ENCODE measurements at regions not wholly inside any gene's neighbourhood (a gene's known extent, or its start where the extent isn't known, plus 50 kb on each side); places are given as distances from the start of the nearest gene placed in this dataset.
"Not testable (repeated sequence)": the region's sequence is repeated elsewhere in the genome, so short reads cannot be mapped to it uniquely, and the experiment has no call there.

DNA sequence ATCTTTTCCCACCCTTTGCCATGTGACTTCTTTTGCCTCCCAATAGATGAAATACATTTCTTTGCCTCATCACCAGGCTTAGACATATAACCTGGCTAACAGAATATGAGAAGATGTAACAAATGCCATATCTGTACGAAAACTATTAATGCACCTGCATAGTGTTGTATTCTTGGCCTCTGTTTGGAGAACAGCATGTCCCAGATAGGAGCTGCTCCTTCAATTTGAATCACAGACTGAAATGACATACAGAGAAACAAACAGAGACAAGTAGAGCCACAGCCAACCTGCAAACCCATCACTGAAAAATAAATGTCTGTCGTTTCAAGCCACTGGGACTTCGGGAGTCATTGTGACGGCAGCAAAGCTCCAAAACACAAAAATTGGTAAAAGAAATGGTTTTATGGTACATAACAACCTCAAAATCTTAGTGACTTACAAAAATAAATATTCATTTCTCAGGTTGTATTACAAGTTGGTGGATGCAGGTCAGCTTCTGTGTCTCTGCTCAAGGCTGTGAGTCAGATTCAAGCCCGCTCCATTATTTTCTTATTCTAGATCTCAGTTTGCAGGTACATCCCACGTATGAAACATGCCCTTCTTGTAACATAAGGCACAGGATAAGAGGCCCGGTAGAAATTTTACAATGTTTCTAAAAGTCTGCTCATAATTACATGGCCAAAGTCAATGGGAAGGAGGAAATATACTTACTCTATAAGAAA lies 171.3 kb upstream of the SOX6 start:
- no peak for DNase-seq

DNA sequence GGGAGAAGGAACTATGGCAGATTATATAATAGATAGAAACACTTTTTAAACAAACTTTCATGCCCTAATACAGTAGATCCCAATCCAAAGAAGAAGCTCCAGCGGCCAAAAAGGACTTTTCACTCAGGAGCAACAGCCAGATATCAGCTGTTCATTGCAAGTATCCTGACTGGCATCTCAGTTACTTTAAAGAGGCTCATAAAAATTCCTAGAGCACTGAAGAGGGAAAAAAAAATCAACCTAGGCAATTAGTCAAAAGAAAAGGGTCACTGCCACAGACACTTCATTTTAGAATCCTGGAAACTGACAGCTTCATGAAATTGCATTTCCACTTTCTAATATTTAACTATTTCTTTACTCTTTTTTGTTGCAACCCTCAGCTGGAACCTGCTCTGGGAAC lies 170.6 kb upstream of the SOX6 start:
- no peak for DNase-seq

DNA sequence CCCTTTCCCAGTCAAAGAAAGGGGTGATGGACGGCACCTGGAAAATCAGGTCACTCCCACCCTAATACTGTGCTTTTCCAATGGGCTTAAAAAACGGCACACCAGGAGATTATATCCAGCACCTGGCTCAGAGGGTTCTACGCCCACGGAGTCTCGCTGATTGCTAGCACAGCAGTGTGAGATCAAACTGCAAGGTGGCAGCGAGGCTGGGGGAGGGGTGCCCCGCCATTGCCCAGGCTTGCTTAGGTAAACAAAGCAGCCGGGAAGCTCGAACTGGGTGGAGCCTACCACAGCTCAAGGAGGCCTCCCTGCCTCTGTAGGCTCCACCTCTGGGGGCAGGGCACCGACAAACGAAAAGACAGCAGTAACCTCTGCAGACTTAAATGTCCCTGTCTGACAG lies 164.4 kb upstream of the SOX6 start:
- DNase-seq: not testable (repeated sequence)

GRCh38 chr11:16512899-16513241 lies 156.5 kb upstream of the SOX6 start:
- DNase-seq: no peak

DNA sequence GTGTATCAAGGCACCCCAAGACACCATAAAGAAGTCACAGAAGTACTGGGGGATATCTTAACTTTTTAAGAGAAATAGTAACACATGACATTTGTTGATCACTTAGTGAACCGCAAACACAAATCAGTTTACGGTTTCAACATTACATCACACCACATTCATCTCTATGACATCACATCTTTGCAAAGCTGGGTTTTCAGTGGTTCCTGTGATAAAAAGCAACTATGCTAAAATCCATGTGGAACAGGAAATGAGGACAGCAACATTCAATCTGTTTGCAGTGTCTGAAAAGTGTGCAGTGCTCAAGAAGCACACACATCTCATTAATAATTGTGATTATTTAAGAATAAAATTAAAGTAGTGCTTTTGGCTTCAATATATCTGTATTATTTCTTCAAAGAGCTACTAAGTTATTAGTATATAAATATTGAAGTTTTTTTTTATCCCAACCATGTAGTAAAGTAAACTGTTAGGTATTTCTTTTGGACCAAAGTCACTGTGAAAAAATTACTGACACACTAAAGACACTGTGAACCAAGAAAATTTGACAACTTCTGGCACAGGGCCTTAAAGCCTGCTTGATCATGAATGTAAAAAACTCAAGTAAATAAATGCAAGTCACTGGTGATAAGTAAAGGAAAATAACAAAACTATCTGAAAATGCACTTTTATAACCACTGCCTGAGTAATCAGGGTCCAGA lies 156.0 kb upstream of the SOX6 start:
- DNase-seq: no peak

GRCh38 chr11:16511116-16512114 lies 155.1 kb upstream of the SOX6 start:
- DNase-seq: peak; percentile 91

- DNase-seq: no peak
These were observed 149.1 kb upstream of the SOX6 start for GRCh38 chr11:16505481-16505880.

GRCh38 chr11:16503891-16504290 lies 147.5 kb upstream of the SOX6 start:
- DNase-seq: not testable (repeated sequence)

DNA sequence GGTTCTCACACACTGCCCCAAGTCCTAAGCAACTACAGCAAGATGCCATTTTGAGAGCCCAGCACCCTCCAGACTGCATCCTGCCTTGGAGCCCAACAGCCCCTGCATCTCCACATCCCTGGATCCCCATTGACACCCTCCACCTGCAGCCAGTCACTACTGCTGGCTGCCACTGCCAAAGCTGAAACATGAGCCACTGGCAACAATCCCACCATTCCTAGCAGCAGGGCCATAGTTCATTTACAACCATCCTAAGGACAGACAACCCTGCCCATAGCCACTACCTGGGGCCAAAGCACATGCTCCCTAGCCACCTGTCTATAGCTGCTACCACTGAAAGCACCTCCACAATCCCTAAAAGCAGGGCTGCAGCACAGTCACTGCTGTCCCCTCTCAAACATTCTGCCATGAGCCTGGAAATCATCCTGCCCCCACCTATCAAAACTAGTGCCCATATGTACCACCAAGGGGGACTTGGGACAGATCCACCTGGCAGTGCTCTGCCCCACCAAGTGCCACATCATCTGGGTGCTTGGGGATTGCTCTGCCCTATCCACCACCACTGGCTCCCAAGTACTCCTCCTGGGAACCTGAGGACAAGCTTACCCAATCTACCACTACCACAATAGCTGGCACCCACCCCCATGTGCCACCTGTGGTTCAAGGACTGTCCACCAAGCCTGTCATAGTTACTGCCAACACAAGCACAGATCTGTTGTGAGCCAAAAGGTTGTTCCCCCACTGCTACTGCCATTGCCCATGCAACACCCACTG lies 138.8 kb upstream of the SOX6 start:
- DNase-seq: no peak

DNA sequence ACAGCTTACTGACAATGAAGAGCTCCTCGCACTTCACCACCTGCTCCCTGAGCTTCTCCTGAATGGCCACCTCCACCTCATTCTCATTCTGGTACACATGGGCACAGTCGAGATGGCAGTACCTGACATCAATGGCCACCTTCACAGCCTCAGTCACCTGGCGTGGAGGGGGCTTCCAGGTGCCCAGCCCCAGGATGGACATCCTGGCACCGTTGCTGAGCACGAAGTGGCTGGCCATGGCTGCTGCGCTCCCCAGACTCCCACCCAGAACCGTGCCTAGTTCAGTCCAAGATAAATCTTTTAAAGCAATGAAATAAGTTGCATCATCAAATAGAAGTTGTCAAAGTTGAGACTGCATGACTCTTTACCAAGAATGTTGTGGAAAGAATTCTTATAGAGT lies 128.1 kb upstream of the SOX6 start:
- no peak for DNase-seq

DNA sequence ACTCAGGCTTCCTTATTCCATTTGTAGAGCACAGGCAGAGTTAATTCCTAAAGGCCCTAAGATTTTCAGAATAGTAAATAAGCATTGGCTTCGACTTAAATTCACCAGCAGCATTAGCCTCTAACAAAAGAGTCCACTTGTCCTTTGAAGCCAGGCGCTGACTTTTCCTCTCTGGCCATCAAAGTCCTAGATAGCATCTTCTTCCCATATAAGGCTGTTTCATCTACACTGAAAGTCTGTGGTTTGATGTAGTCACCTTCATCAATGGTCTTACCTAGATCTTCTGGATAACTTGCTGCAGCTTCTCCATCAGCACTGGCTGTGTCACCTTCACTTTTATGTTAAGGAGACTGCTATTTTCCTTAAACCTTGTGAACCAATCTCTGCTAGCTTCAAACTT lies 118.3 kb upstream of the SOX6 start:
- no peak for DNase-seq

DNA sequence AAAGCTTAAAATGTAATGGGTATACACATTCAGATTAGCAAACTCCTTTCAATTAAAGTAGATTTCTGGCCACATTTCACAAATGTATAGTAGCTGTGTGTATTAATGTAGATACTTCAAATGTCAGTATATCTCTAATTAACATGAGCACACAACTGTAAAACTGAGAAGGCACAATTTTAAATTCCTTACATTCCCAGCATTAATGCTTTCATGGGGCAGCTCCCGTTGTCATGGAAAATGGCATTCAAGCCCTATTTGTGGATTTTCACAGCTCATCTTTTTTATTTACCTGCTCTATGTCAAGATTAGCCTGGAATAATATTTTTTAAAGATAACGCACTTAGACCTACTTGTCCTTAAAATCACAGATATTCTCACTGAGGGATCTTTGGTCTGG lies 113.6 kb upstream of the SOX6 start:
- DNase-seq: no peak

- no peak for DNase-seq
These were observed 112.5 kb upstream of the SOX6 start for GRCh38 chr11:16468735-16469453.

GRCh38 chr11:16460508-16460907 lies 104.2 kb upstream of the SOX6 start:
- DNase-seq: no peak

- no peak for DNase-seq
These were observed 100.0 kb upstream of the SOX6 start for GRCh38 chr11:16456366-16456765.

DNA sequence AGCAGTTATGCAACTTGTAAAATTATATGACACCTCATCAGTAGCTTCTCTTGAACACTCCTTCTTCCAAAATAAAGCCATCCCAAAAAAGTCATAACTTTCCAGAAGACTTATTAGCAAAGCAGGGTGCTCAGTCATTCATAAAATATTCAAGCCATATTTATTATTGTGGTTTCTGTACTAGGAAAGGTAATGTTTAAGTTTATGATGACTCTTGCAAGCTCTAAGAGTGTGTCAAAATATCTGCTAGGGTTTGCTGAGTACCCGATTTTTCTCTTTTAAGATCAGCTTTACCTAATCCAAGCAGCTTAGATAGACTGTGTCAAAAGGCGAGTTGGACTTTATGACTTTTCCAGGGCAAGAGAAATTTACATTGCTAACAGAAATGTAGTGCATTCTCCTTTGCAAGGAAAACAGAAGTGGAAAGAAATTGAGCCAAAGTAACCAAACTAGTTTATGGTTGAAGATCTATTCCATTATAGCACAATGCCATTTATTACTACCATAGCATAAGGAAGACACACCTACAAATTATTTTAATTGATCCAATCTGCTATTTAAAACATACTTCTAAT lies 98.0 kb upstream of the SOX6 start:
- DNase-seq: no peak

DNA sequence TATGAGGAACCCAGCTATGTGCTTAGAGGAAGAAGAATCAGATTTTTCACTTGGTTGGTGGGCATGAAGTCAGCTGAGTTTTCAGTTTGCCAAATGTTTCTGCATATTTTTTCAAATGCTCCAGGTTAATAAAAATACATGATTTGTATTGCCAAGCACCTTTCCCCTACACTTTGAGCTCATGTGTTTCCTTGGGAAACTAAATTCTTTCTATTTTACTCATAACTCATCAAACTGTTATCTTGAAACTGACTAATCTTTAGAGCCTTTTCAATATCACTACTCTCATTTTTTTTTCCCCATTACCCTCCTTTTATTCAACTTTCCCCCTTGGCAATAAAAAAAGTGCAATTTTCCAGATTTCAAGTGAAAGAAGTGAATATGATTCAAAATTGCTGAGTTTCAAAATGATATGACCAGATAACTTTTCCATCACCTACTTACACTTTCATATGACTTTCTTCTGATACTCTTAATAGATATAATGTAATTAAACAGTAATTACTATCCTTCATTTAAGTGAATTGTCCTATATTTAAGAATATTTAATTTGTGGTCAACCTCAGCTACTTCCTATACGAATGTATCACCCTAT lies 91.9 kb upstream of the SOX6 start:
- peak; percentile 1 for DNase-seq

- no peak for DNase-seq
These were observed 85.1 kb upstream of the SOX6 start for GRCh38 chr11:16441461-16441860.

DNA sequence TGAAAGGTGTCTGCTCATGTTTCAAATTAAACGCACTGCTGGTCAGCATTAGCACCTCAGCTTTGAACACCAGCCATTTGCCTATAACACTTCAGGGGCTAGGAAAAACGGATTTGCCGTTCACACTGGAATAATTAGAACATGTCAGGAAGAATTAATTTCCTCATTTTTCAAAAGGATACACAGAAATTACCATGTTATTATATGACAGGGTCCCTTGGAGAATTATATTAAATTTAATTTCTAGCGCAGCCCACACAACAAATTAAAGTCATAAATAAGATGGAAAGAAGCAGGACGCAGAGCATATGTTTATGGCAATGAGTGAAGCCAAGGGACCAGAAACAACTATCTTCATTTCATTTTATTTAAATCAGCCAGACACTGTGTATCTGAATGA lies 83.8 kb upstream of the SOX6 start:
- DNase-seq: no peak

DNA sequence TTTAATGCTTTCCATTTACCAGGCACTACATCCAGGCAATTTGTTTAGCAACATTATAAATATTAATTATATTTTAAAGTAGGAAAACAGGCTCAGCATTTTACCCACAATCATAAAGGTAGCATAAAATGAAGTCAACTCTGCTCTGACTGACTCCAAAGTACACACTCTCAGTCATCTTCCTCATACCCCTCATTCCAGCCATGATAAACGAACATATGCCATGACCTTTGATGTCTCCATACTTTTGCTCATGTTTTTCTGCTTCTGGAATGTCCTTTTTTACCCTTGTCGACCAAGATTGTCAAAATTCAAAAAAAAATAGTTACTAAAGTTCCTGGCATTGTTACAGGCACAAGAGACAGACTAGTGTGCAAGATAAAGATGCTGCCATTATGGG lies 77.7 kb upstream of the SOX6 start:
- no peak for DNase-seq

- DNase-seq: no peak
These were observed 74.3 kb upstream of the SOX6 start for GRCh38 chr11:16430674-16431073.

All from kidney glomerular epithelial cell (primary cell).